ENCODE measurements at regions not wholly inside any gene's neighbourhood (a gene's known extent, or its start where the extent isn't known, plus 50 kb on each side); places are given as distances from the start of the nearest gene placed in this dataset.

DNA sequence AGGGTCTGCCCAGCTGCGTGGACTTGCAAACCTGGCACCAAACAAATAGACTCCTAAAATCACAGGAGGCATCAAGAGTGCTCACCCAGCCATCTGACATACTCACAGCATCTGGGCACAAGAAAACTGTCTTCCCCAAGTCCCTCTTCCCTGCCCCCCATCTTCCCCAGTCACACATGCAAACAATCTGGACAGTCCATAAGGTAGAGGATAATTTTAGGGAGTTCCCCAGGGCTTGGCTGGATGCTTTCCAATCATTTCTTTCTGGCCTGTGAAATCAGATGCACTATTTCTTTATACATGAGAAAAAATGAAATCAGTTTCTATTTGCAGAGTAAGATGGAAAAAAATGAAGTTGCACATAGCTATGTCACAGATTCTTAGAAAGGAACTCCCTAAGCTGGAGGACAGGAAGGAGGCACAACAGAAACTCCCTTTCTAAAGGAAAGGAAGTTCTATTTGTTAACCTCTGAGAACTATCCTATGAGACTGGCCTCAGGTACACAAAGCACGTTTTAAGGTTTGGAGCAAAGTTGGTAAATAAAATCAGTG is 342.3 kb downstream of the HNRNPD start:
- no peak overlapping the region for H3K27ac ChIP-seq (ENCODE audit: low read length)
- H3K36me3 ChIP-seq (ENCODE audit: control insufficient read depth in 2 of 2, insufficient read depth in 2 of 2, low read length in 2 of 2): no peaks in the 10 kb centered on the region
- H3K4me3 ChIP-seq (ENCODE audit: low read length in 2 of 2): no peak overlapping the region
- no peak overlapping the region for H3K9ac ChIP-seq (ENCODE audit: low read length in 2 of 2)
- no peaks in the 10 kb centered on the region for H3K4me1 ChIP-seq (ENCODE audit: control insufficient read depth, insufficient read depth, low read length)
- no peaks in the 10 kb centered on the region for H3K9me3 ChIP-seq (ENCODE audit: control insufficient read depth in 2 of 2, low read length in 2 of 2)
- H3K27me3 ChIP-seq (ENCODE audit: control insufficient read depth in 1 of 2, insufficient read depth in 2 of 2, low read length in 2 of 2): peaks cover 0 to 3% of the 10 kb centered on the region in 2 donors

DNA sequence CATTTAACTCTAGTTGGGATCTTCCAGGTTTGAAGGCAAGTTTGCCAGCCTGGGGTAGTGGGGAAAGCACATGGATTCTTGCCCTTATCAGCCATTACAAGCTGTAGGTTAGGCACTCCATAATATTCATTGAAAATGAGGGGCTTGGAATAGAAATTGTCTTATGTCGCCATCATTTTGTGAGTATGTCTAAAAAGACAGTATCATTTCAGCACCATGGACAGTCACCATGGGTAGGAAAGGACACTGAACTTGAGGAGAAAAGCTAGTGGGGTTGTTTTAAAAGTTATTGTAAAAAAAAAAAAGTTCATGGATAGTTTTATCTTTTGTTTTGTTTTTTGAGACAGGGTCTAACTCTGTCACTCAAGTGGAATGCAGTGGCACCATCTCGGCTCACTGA is 356.1 kb downstream of the HNRNPD start:
- Histone ChIP-seq H3K9ac (ENCODE audit: low read length in 2 of 2) (no peak overlapping the region), H3K4me3 (ENCODE audit: low read length in 2 of 2) (no peak overlapping the region), H3K27me3 (ENCODE audit: control insufficient read depth in 1 of 2, insufficient read depth in 2 of 2, low read length in 2 of 2) (no peaks in the 10 kb centered on the region), H3K9me3 (ENCODE audit: control insufficient read depth in 2 of 2, low read length in 2 of 2) (no peaks in the 10 kb centered on the region), H3K4me1 (ENCODE audit: control insufficient read depth, insufficient read depth, low read length) (no peaks in the 10 kb centered on the region), H3K27ac (ENCODE audit: low read length) (no peak overlapping the region), H3K36me3 (ENCODE audit: control insufficient read depth in 2 of 2, insufficient read depth in 2 of 2, low read length in 2 of 2) (no peaks in the 10 kb centered on the region)

DNA sequence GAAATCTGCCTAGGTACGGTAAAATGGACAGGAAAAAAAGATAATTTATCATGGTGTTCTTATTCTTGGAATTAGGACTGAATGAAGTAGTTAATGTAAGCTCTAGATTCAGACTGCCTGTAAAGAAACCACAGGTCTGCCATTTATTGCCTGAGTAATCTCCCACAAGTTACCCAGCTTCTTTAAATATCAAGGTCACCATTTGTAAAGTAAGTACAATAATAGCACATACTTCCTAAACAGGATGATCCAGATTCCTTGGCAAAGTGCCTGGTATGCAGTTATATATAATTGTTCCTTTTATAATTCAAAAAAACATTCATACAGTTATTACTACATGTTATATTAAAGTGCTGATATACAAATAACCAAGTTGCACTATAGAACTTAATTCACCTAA is 368.6 kb downstream of the HNRNPD start:
- Histone ChIP-seq H3K9ac (ENCODE audit: low read length in 2 of 2) (no peak overlapping the region), H3K4me1 (ENCODE audit: control insufficient read depth, insufficient read depth, low read length) (no peaks in the 10 kb centered on the region), H3K4me3 (ENCODE audit: low read length in 2 of 2) (no peak overlapping the region), H3K27ac (ENCODE audit: low read length) (no peak overlapping the region), H3K27me3 (ENCODE audit: control insufficient read depth in 1 of 2, insufficient read depth in 2 of 2, low read length in 2 of 2) (no peaks in the 10 kb centered on the region), H3K36me3 (ENCODE audit: control insufficient read depth in 2 of 2, insufficient read depth in 2 of 2, low read length in 2 of 2) (no peaks in the 10 kb centered on the region), H3K9me3 (ENCODE audit: control insufficient read depth in 2 of 2, low read length in 2 of 2) (no peaks in the 10 kb centered on the region)

DNA sequence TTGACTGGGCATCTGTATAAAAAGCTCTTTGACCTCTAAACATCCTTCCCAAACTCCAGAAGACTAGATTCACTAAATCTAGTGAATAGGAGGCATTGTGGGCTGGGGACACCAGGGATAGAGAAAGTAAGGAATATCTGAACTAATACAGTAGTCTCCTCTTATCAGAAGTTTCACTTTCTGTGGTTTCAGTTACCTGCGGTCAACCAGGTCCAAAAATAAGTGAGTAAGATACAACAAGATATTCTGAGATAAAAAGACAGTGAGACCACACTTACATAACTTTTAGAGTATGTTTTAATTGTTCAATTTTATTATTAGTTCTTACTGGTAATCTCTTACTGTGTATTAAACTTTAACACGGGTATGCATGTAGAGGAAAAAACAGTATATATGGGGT is 376.5 kb downstream of the HNRNPD start:
- Histone ChIP-seq H3K4me1 (ENCODE audit: control insufficient read depth, insufficient read depth, low read length) (no peaks in the 10 kb centered on the region), H3K36me3 (ENCODE audit: control insufficient read depth in 2 of 2, insufficient read depth in 2 of 2, low read length in 2 of 2) (no peaks in the 10 kb centered on the region), H3K9me3 (ENCODE audit: control insufficient read depth in 2 of 2, low read length in 2 of 2) (no peaks in the 10 kb centered on the region), H3K4me3 (ENCODE audit: low read length in 2 of 2) (no peak overlapping the region), H3K27ac (ENCODE audit: low read length) (no peak overlapping the region), H3K27me3 (ENCODE audit: control insufficient read depth in 1 of 2, insufficient read depth in 2 of 2, low read length in 2 of 2) (no peaks in the 10 kb centered on the region), H3K9ac (ENCODE audit: low read length in 2 of 2) (no peak overlapping the region)

DNA sequence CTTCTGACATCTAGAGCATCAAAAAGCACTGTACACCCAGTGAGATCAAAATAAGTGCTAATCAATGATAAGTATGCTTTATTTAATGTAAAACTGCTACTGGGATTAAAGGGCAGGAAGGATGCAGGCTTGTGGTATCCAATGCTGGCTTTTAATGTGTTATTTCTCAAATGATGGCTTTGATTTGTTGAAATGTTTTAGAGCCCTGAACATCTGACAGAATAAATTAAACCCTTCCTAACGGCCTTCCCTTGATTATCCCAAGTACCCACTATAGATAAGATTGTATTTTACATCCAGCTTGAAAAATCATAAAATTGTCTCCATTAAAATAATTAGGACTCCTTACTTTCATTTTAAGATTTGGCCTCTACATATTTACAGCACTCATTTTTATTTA is 382.9 kb downstream of the HNRNPD start:
- no peak overlapping the region for H3K9ac ChIP-seq (ENCODE audit: low read length in 2 of 2)
- H3K4me1 ChIP-seq (ENCODE audit: control insufficient read depth, insufficient read depth, low read length): no peaks in the 10 kb centered on the region
- H3K27ac ChIP-seq (ENCODE audit: low read length): no peak overlapping the region
- no peaks in the 10 kb centered on the region for H3K9me3 ChIP-seq (ENCODE audit: control insufficient read depth in 2 of 2, low read length in 2 of 2)
- no peak overlapping the region for H3K4me3 ChIP-seq (ENCODE audit: low read length in 2 of 2)
- H3K36me3 ChIP-seq (ENCODE audit: control insufficient read depth in 2 of 2, insufficient read depth in 2 of 2, low read length in 2 of 2): no peaks in the 10 kb centered on the region
- H3K27me3 ChIP-seq (ENCODE audit: control insufficient read depth in 1 of 2, insufficient read depth in 2 of 2, low read length in 2 of 2): no peaks in the 10 kb centered on the region

DNA sequence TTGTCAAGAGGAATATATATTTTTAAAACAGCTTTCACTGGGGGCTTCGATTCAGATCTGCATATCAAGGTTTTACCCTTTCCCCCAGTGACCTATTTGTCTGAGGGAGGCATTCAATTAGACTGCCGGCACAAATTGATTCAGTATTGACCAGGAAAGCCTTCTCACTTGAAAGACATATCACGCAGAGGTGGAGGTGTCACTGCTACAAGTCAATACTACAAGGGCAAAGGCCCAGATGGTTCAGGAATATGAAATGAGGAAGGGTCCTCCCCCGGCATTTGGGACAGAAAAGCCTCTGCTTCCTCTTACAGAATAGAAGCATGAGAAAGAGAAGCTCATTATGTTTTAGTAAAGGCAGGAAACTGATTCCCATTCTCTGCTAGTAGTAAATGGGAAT is 383.6 kb downstream of the HNRNPD start:
- no peak overlapping the region for H3K9ac ChIP-seq (ENCODE audit: low read length in 2 of 2)
- H3K9me3 ChIP-seq (ENCODE audit: control insufficient read depth in 2 of 2, low read length in 2 of 2): no peaks in the 10 kb centered on the region
- no peak overlapping the region for H3K4me3 ChIP-seq (ENCODE audit: low read length in 2 of 2)
- no peaks in the 10 kb centered on the region for H3K4me1 ChIP-seq (ENCODE audit: control insufficient read depth, insufficient read depth, low read length)
- H3K27me3 ChIP-seq (ENCODE audit: control insufficient read depth in 1 of 2, insufficient read depth in 2 of 2, low read length in 2 of 2): no peaks in the 10 kb centered on the region
- H3K36me3 ChIP-seq (ENCODE audit: control insufficient read depth in 2 of 2, insufficient read depth in 2 of 2, low read length in 2 of 2): no peaks in the 10 kb centered on the region
- no peak overlapping the region for H3K27ac ChIP-seq (ENCODE audit: low read length)

DNA sequence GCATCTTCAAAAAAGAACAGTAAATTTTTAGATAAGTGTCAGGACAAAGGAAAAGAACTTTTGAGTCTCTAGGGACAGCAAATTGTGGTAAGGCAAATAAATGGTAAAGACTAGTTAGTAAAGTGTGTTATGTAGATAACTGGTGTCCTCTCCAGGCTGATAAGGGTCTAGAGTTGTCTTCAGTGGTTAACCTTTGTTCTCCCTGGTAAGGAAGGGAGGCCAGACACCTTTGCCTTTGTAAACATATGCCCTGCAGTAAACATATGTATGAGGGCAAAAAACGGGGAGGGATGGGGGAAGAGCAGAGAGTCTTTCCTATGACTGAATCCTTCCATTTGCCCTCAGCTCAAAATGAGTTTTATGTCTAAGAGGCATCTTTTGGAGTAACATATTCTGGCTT is 384.6 kb downstream of the HNRNPD start:
- H3K9ac ChIP-seq (ENCODE audit: low read length in 2 of 2): no peak overlapping the region

DNA sequence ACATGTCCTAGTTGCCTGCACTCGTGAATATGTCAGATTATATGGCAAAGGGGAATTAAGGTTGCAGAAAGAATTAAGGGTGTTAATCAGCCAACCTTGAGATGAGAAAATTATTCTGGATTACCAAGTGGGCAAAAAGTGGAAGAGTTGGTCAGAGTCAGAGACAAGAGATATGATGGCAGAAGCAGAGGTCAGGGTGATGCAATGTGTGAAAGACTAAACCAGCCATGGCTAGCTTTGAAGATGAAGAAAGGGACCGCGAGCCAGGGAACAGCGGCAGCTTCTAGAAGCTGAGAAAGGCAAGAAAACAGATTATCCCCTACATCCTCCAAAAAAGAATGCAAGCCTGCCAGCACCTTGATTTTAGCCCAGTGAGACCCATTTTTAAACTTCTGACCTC is 385.6 kb downstream of the HNRNPD start:
- no peaks in the 10 kb centered on the region for H3K9me3 ChIP-seq (ENCODE audit: control insufficient read depth in 2 of 2, low read length in 2 of 2)
- H3K9ac ChIP-seq (ENCODE audit: low read length in 2 of 2): no peak overlapping the region

More for the DNA sequence above, 384.6 kb downstream of the HNRNPD start:
- Histone ChIP-seq H3K36me3 (ENCODE audit: control insufficient read depth in 2 of 2, insufficient read depth in 2 of 2, low read length in 2 of 2) (no peaks in the 10 kb centered on the region), H3K27me3 (ENCODE audit: control insufficient read depth in 1 of 2, insufficient read depth in 2 of 2, low read length in 2 of 2) (no peaks in the 10 kb centered on the region), H3K27ac (ENCODE audit: low read length) (no peak overlapping the region), H3K4me1 (ENCODE audit: control insufficient read depth, insufficient read depth, low read length) (no peaks in the 10 kb centered on the region), H3K4me3 (ENCODE audit: low read length in 2 of 2) (no peak overlapping the region), H3K9me3 (ENCODE audit: control insufficient read depth in 2 of 2, low read length in 2 of 2) (no peaks in the 10 kb centered on the region)

DNA sequence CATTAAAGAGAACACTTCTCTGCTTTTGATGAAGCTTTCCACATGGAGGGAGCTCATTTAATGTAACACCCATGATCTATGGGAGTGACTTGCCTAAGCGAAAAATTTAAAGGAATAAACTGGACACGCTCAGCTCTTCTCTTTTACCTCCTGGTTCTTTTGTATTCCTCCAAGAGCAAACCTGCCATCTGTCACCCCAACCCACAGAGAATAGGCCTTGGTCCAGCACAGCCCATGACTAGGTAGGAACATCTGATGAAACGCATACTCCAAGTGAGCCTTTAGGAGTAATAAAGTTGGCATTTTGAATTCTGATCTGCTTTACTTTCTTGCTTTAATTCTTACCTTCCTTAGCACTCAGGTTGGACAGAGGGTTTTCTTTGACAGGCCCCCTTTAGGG is 389.0 kb downstream of the HNRNPD start:
- no peaks in the 10 kb centered on the region for H3K27me3 ChIP-seq (ENCODE audit: control insufficient read depth in 1 of 2, insufficient read depth in 2 of 2, low read length in 2 of 2)
- H3K27ac ChIP-seq (ENCODE audit: low read length): no peak overlapping the region
- H3K9me3 ChIP-seq (ENCODE audit: control insufficient read depth in 2 of 2, low read length in 2 of 2): no peaks in the 10 kb centered on the region
- no peak overlapping the region for H3K9ac ChIP-seq (ENCODE audit: low read length in 2 of 2)
- H3K4me1 ChIP-seq (ENCODE audit: control insufficient read depth, insufficient read depth, low read length): no peaks in the 10 kb centered on the region
- H3K4me3 ChIP-seq (ENCODE audit: low read length in 2 of 2): no peak overlapping the region
- H3K36me3 ChIP-seq (ENCODE audit: control insufficient read depth in 2 of 2, insufficient read depth in 2 of 2, low read length in 2 of 2): no peaks in the 10 kb centered on the region

More for the DNA sequence above, 385.6 kb downstream of the HNRNPD start:
- no peaks in the 10 kb centered on the region for H3K36me3 ChIP-seq (ENCODE audit: control insufficient read depth in 2 of 2, insufficient read depth in 2 of 2, low read length in 2 of 2)
- no peaks in the 10 kb centered on the region for H3K27me3 ChIP-seq (ENCODE audit: control insufficient read depth in 1 of 2, insufficient read depth in 2 of 2, low read length in 2 of 2)
- H3K4me1 ChIP-seq (ENCODE audit: control insufficient read depth, insufficient read depth, low read length): no peaks in the 10 kb centered on the region
- H3K27ac ChIP-seq (ENCODE audit: low read length): no peak overlapping the region
- no peak overlapping the region for H3K4me3 ChIP-seq (ENCODE audit: low read length in 2 of 2)

DNA sequence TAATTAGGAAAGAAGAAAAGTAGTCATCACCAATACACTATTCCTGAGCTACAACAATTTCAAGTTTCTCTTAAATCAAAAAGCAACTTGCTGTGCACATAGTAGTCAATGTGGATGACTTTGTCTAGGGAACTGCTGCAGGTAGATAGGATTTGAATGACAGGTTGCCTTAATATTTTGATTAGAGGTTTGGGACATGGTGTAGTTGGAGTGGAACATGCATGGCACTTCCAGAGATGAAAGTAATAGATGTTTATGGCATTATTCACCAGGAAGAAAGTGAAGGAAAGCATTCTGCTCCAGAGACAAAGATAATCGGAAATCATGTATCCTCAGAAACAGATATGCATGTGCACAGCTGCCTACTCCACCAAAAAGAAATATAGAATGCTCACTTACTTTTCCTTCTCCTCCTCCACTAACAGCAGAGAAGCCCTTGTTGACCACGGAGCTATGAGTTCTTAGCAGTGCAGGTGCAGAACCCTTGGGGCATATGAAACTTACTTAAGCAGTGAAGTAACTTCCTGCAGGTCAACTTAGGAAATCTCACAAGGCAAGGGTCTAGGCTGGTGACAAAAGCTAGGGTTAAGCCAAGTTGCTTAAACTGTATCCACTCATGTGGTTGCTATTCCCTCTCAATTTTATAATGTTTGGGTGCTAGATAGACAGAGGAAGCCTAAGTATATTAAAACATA is 390.8 kb downstream of the HNRNPD start:
- H3K27me3 ChIP-seq (ENCODE audit: control insufficient read depth in 1 of 2, insufficient read depth in 2 of 2, low read length in 2 of 2): no peaks in the 10 kb centered on the region
- H3K9ac ChIP-seq (ENCODE audit: low read length in 2 of 2): no peak overlapping the region
- H3K27ac ChIP-seq (ENCODE audit: low read length): no peak overlapping the region
- no peaks in the 10 kb centered on the region for H3K4me1 ChIP-seq (ENCODE audit: control insufficient read depth, insufficient read depth, low read length)
- H3K36me3 ChIP-seq (ENCODE audit: control insufficient read depth in 2 of 2, insufficient read depth in 2 of 2, low read length in 2 of 2): no peaks in the 10 kb centered on the region
- no peaks in the 10 kb centered on the region for H3K9me3 ChIP-seq (ENCODE audit: control insufficient read depth in 2 of 2, low read length in 2 of 2)
- no peak overlapping the region for H3K4me3 ChIP-seq (ENCODE audit: low read length in 2 of 2)

DNA sequence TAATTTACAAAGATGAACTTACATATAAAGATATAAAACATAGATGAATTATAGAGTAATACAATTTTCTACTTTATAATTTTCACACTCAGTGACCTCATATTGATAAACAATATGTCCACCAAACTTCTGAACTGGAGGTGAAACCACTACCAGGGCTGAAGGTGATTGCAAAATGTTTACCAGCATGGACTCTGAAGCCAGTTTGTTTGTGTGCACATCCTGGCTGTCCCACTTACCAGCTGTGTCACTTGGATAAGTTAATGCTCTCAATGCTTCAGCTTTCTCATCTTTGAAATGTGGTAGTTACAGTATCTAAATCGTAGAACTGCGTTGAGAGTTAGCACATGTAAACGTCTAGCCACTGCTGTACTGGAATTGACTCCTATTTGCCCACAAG is 392.6 kb downstream of the HNRNPD start:
- no peak overlapping the region for H3K27ac ChIP-seq (ENCODE audit: low read length)
- no peaks in the 10 kb centered on the region for H3K27me3 ChIP-seq (ENCODE audit: control insufficient read depth in 1 of 2, insufficient read depth in 2 of 2, low read length in 2 of 2)
- no peaks in the 10 kb centered on the region for H3K4me1 ChIP-seq (ENCODE audit: control insufficient read depth, insufficient read depth, low read length)
- H3K36me3 ChIP-seq (ENCODE audit: control insufficient read depth in 2 of 2, insufficient read depth in 2 of 2, low read length in 2 of 2): no peaks in the 10 kb centered on the region
- no peak overlapping the region for H3K4me3 ChIP-seq (ENCODE audit: low read length in 2 of 2)
- H3K9ac ChIP-seq (ENCODE audit: low read length in 2 of 2): no peak overlapping the region
- H3K9me3 ChIP-seq (ENCODE audit: control insufficient read depth in 2 of 2, low read length in 2 of 2): no peaks in the 10 kb centered on the region

All from stomach smooth muscle (tissue), 2 donors.